Cerebellar cortex (tissue), 1 donor: ENCODE measurements at regions not wholly inside any gene's neighbourhood (a gene's known extent, or its start where the extent isn't known, plus 50 kb on each side); places are given as distances from the start of the nearest gene placed in this dataset.
"Not testable (repeated sequence)": the region's sequence is repeated elsewhere in the genome, so short reads cannot be mapped to it uniquely, and the experiment has no call there.

Source experiments
- DNase-seq: peaks from one replicate; pipeline ENCODE4 v3.0.0-alpha.2; 2015; ENCODE audit warnings: low spot score

GRCh38 chr20:40849456-40849855 lies 160.4 kb upstream of the MAFB start:
- no peak for DNase-seq

- no peak for DNase-seq
These were observed 162.0 kb upstream of the MAFB start for GRCh38 chr20:40851051-40851450.

GRCh38 chr20:40855269-40855668 lies 166.2 kb upstream of the MAFB start:
- DNase-seq = no peak

GRCh38 chr20:40856653-40857052 lies 167.6 kb upstream of the MAFB start:
- DNase-seq = no peak

- DNase-seq = no peak
These were observed 168.1 kb upstream of the TOP1 start for GRCh38 chr20:40860487-40860902.

- DNase-seq = no peak
These were observed 167.1 kb upstream of the TOP1 start for GRCh38 chr20:40861427-40862008.

GRCh38 chr20:40863355-40863919 lies 165.2 kb upstream of the TOP1 start:
- DNase-seq = no peak

GRCh38 chr20:40864470-40864869 lies 164.2 kb upstream of the TOP1 start:
- DNase-seq = no peak

- no peak for DNase-seq
These were observed 163.5 kb upstream of the TOP1 start for GRCh38 chr20:40865095-40865494.

- no peak for DNase-seq
These were observed 162.6 kb upstream of the TOP1 start for GRCh38 chr20:40866056-40866455.

GRCh38 chr20:40868551-40869217 lies 159.9 kb upstream of the TOP1 start:
- peak; percentile 17 for DNase-seq

- no peak for DNase-seq
These were observed 159.1 kb upstream of the TOP1 start for GRCh38 chr20:40869218-40870147.

GRCh38 chr20:40875116-40876085 lies 153.2 kb upstream of the TOP1 start:
- DNase-seq = no peak

- not testable (repeated sequence) for DNase-seq
These were observed 150.5 kb upstream of the TOP1 start for GRCh38 chr20:40878099-40878498.

GRCh38 chr20:40880063-40880728 lies 148.4 kb upstream of the TOP1 start:
- no peak for DNase-seq

GRCh38 chr20:40880729-40881109 lies 147.9 kb upstream of the TOP1 start:
- no peak for DNase-seq

GRCh38 chr20:40882152-40882551 lies 146.5 kb upstream of the TOP1 start:
- DNase-seq = no peak

- DNase-seq = no peak
These were observed 145.5 kb upstream of the TOP1 start for GRCh38 chr20:40883097-40883496.

GRCh38 chr20:40887105-40887504 lies 141.5 kb upstream of the TOP1 start:
- DNase-seq = no peak

GRCh38 chr20:40889266-40889665 lies 139.4 kb upstream of the TOP1 start:
- DNase-seq = not testable (repeated sequence)

GRCh38 chr20:40890181-40890580 lies 138.4 kb upstream of the TOP1 start:
- DNase-seq = no peak
